Spleen (tissue), 11 donors: ENCODE measurements at regions not wholly inside any gene's neighbourhood (a gene's known extent, or its start where the extent isn't known, plus 50 kb on each side); places are given as distances from the start of the nearest gene placed in this dataset.

Experiments
- DNase-seq: peaks from one replicate; pipeline ENCODE4 v3.0.0-alpha.2; 2020
- H3K27ac ChIP-seq, 8 donors: fragments of 200-600 bp; sonication (generic) in 7 of 8; 1 replicate in 4 of 8; 2 replicates in 4 of 8; pipeline versions ENCODE4 v1.5.0 to v1.8.0; 2016 to 2021; ENCODE audit warnings: inconsistent platforms in 4 of 8, mild to moderate bottlenecking in 4 of 8, moderate library complexity in 1 of 8
- H3K27me3 ChIP-seq, 7 donors: fragments of 200-600 bp; sonication (generic) in 6 of 7; replicated peaks in 1 of 7; 1 replicate in 4 of 7; 2 replicates in 3 of 7; pipeline versions ENCODE4 v1.5.0 to v1.8.0; 2016 to 2021; ENCODE audit warnings: inconsistent platforms in 3 of 7, mild to moderate bottlenecking in 1 of 7
- H3K36me3 ChIP-seq, 6 donors: fragments of 200-600 bp; sonication (generic) in 5 of 6; 1 replicate in 4 of 6; 2 replicates in 2 of 6; pipeline versions ENCODE4 v1.5.0 to v1.8.0; 2016 to 2021; ENCODE audit warnings: inconsistent platforms in 2 of 6
- H3K4me1 ChIP-seq, 6 donors: fragments of 200-600 bp; sonication (generic) in 5 of 6; 1 replicate in 3 of 6; 2 replicates in 3 of 6; pipeline versions ENCODE4 v1.5.0 to v1.8.0; 2016 to 2021; ENCODE audit warnings: inconsistent platforms in 3 of 6
- H3K4me3 ChIP-seq, 8 donors: fragments of 200-600 bp; sonication (generic) in 7 of 8; 1 replicate in 4 of 8; 2 replicates in 4 of 8; pipeline versions ENCODE4 v1.5.0 to v1.8.0; 2016 to 2021; ENCODE audit warnings: inconsistent platforms in 4 of 8, mild to moderate bottlenecking in 4 of 8, moderate library complexity in 2 of 8
- H3K9me3 ChIP-seq, 8 donors: fragments of 200-600 bp; sonication (generic) in 7 of 8; 1 replicate in 4 of 8; 2 replicates in 4 of 8; pipeline versions ENCODE4 v1.5.0 to v1.8.0; 2016 to 2021; ENCODE audit warnings: inconsistent platforms in 4 of 8
- POLR2A ChIP-seq, 3 donors: fragments of 450-650 bp; IDR thresholded peaks; one replicate each; pipeline ENCODE4 v1.5.1; 2017; ENCODE audit warnings: antibody characterized with exemption in 3 of 3, mild to moderate bottlenecking in 1 of 3
- POLR2AphosphoS5 ChIP-seq, 3 donors: sonication (generic); formaldehyde crosslinking; IDR thresholded peaks; one replicate each; pipeline ENCODE4 v1.5.1; 2017; ENCODE audit warnings: antibody characterized with exemption in 3 of 3
- WGBS, 5 donors: extraction: QIAGEN DNeasy Blood & Tissue Kit in 3 of 5; methylation state at CpG; one replicate each; pipeline versions ENCODE4 v1.1.5 to v1.1.7; 2013 to 2018; 5-methylcytosine and 5-hydroxymethylcytosine counted together
- intact Hi-C: fragments of 100-400 bp; cut with DNase I; formaldehyde crosslinking; loops from one replicate; pipeline ENCODE4 v1.15.0; 2023; ENCODE audit warnings: low total_unique reads
- TF ChIP-seq, protein P1 (sequence below), 11 experiments: fragments of 200-600 bp in 7 of 11; fragments of 450-650 bp in 4 of 11; sonication (generic) in 4 of 11; IDR thresholded peaks in 8 of 11; conservative IDR thresholded peaks in 3 of 11; 1 replicate in 7 of 11; 2 replicates in 4 of 11; pipeline versions ENCODE4 v1.4.0 to v1.8.0; 2016 to 2021; ENCODE audit warnings: antibody characterized with exemption in 11 of 11, inconsistent platforms in 4 of 11, mild to moderate bottlenecking in 1 of 11
- donor health status: healthy with polysubstance abuse.
- donor health status: DM: no; HTN: no; CAD: no; lungs with moderate emphysema.
- donor health status: DM: no; HTN: no; CAD: no.
- donor health status: Bipolar disorder and iron deficiency.
- donor health status: healthy.
- donor health status: DM: no; HTN: no; CAD: no.
- donor health status: DM: yes; HTN: yes; CAD: no.

DNA sequence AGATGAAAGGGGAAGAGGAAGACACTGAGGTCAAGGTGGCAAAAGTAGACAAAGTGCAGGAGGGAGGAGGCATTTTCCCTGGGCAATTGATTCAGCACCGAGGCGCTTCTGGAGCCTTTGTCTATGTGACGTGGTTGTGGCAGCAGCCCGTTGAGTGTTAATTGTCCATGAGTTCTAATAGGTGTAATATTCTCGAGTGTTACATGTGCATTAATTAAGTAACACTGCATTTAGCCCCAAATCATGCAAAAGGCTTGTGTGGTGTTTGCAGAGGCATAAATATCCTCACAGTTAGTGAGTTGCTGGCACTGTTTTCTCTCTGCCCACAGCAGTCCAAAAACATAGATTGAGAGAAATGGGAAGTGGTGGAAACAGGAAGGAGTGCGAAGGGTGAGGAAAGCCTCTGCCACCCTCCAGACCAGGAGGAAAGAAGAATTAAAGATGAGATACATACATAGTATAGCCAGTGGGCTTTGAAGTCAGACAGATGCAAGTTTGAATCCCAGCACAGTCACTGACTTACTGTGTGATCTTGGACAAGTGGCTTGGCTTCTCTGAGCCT, 361.2 kb downstream of the MN1 start:
- TF ChIP-seq, protein P1, sequence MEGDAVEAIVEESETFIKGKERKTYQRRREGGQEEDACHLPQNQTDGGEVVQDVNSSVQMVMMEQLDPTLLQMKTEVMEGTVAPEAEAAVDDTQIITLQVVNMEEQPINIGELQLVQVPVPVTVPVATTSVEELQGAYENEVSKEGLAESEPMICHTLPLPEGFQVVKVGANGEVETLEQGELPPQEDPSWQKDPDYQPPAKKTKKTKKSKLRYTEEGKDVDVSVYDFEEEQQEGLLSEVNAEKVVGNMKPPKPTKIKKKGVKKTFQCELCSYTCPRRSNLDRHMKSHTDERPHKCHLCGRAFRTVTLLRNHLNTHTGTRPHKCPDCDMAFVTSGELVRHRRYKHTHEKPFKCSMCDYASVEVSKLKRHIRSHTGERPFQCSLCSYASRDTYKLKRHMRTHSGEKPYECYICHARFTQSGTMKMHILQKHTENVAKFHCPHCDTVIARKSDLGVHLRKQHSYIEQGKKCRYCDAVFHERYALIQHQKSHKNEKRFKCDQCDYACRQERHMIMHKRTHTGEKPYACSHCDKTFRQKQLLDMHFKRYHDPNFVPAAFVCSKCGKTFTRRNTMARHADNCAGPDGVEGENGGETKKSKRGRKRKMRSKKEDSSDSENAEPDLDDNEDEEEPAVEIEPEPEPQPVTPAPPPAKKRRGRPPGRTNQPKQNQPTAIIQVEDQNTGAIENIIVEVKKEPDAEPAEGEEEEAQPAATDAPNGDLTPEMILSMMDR (IDR thresholded peaks at IDR 0.05 in 8 of 11, conservative IDR thresholded peaks at IDR 0.05 in 3 of 11): no peak
- no peak for TF ChIP-seq POLR2A (IDR thresholded peaks at IDR 0.05)
- TF ChIP-seq POLR2AphosphoS5 (IDR thresholded peaks at IDR 0.05): no peak
- peaks cover 0 to 72% (median 0%) of the 10 kb centered on the region in 7 donors for H3K27me3 ChIP-seq
- intact Hi-C loops: no loop called here
- no peak for DNase-seq
- H3K9me3 ChIP-seq: no peaks in the 10 kb centered on the region
- 18 to 46% (median 22%) methylated on average over 6 of the region's 6 CpGs for WGBS, 5 donors
- H3K4me1 ChIP-seq: no peaks in the 10 kb centered on the region
- no peak overlapping the region for H3K4me3 ChIP-seq
- H3K36me3 ChIP-seq: no peaks in the 10 kb centered on the region
- H3K27ac ChIP-seq: no peak overlapping the region

- no peak overlapping the region for H3K27ac ChIP-seq
- intact Hi-C loops: no loop called here
- H3K9me3 ChIP-seq: no peaks in the 10 kb centered on the region
- H3K27me3 ChIP-seq: peaks cover 0 to 70% (median 0%) of the 10 kb centered on the region in 7 donors
- TF ChIP-seq POLR2AphosphoS5 (IDR thresholded peaks at IDR 0.05): no peak
- TF ChIP-seq, protein P1 (IDR thresholded peaks at IDR 0.05 in 8 of 11, conservative IDR thresholded peaks at IDR 0.05 in 3 of 11): no peak
- no peak for TF ChIP-seq POLR2A (IDR thresholded peaks at IDR 0.05)
- H3K4me3 ChIP-seq: no peak overlapping the region
- H3K4me1 ChIP-seq: no peaks in the 10 kb centered on the region
- DNase-seq: no peak
- WGBS, 5 donors: 79 to 86% (median 80%) methylated on average over 22 of the region's 22 CpGs
- H3K36me3 ChIP-seq: no peaks in the 10 kb centered on the region
These were observed 359.7 kb downstream of the MN1 start for GRCh38 chr22:27441706-27442475.

DNA sequence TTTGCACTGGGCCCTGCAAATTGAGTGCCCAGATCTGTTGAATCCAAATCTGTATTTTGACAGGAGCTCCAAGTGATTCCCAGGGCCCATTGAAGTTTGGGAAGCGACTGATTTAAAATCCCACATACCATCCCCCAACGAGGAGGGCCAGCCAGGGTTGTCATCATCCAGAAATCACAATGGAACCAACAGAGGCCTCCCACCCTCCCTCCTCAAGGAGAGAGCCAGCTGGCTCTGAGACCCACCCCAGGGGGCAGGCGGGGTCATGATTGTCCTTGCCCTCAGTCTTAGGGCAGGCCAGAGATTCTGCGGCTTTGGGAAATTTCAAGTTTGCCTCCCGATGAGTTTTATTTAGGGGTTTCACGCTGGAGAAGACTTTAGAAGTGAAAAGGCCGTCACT, 358.2 kb downstream of the MN1 start:
- Histone ChIP-seq H3K27ac (no peak overlapping the region), H3K4me3 (no peak overlapping the region), H3K36me3 (no peaks in the 10 kb centered on the region), H3K9me3 (no peaks in the 10 kb centered on the region), H3K27me3 (peaks cover 0 to 58% (median 0%) of the 10 kb centered on the region in 7 donors), H3K4me1 (no peaks in the 10 kb centered on the region)
- DNase-seq: no peak
- intact Hi-C loops: no loop called here
- 71 to 88% (median 83%) methylated on average over 7 of the region's 7 CpGs for WGBS, 5 donors
- TF ChIP-seq POLR2AphosphoS5 (IDR thresholded peaks at IDR 0.05) (no peak), POLR2A (IDR thresholded peaks at IDR 0.05) (no peak)
- TF ChIP-seq, protein P1 (IDR thresholded peaks at IDR 0.05 in 8 of 11, conservative IDR thresholded peaks at IDR 0.05 in 3 of 11): no peak

DNA sequence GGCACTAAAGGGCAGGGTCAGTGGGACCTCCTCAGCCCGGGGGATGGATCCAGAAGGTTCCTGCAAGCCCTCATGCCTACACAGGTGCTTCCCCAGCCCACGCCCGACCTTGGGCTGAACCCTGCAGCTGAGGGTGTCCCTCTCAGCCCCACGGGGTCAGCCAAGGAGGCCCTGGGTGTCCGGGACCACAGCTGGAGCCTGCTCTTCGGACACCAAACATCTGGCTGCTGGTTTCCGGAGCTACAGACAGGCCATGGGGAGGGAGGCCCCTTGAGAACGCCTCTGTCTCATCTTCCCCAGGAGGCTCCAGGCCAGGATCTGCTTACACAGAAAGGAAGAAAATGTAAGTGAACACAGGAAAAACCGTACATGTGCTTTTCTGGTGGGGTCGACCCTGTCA, 355.7 kb downstream of the MN1 start:
- no peaks in the 10 kb centered on the region for H3K4me1 ChIP-seq
- intact Hi-C loops: no loop called here
- no peak overlapping the region for H3K27ac ChIP-seq
- H3K36me3 ChIP-seq: no peaks in the 10 kb centered on the region
- TF ChIP-seq POLR2A (IDR thresholded peaks at IDR 0.05): no peak
- peak in 1 of 3 donors; percentile 13 for TF ChIP-seq POLR2AphosphoS5 (IDR thresholded peaks at IDR 0.05)
- TF ChIP-seq, protein P1 (IDR thresholded peaks at IDR 0.05 in 8 of 11, conservative IDR thresholded peaks at IDR 0.05 in 3 of 11): no peak
- H3K27me3 ChIP-seq: peaks cover 0 to 36% (median 0%) of the 10 kb centered on the region in 7 donors
- no peak for DNase-seq
- 44 to 75% (median 54%) methylated on average over 1 to 10 of the region's 10 CpGs for WGBS, 5 donors
- H3K9me3 ChIP-seq: peaks cover 0 to 9% (median 2%) of the 10 kb centered on the region in 8 donors
- H3K4me3 ChIP-seq: no peak overlapping the region
